ENCODE measurements at regions not wholly inside any gene's neighbourhood (a gene's known extent, or its start where the extent isn't known, plus 50 kb on each side); places are given as distances from the start of the nearest gene placed in this dataset.

DNA sequence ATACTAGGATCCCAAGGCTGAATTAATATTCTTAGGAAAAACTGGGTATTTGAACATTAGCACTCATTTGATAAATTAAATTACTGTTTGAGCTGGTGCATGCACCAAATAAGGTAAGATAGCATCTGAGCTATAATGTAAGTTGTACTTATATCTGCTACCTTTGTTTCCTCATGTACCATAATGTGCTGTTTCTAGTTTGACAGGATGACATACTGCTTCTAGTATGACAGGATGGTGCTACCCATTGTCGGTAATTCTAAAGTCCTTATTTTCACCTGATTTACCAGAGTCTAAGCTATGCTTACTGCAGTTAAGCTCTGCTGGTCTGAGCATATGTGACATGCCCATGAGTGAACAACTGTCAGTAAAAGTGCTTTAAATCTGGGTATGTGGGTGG lies 1017.5 kb upstream of the IGFBP7 start (continued):
- TF ChIP-seq RELA (IDR thresholded peaks at IDR 0.05; ENCODE audit: borderline replicate concordance, partially characterized antibody) (no peak), ELK1 (IDR thresholded peaks at IDR 0.05; ENCODE audit: low read depth, low read length) (no peak), MYB (IDR thresholded peaks at IDR 0.05; ENCODE audit: borderline replicate concordance, low read depth, low read length) (no peak), CHD2 (IDR thresholded peaks at IDR 0.05; ENCODE audit: borderline replicate concordance, low read depth, low read length) (no peak)
- TF ChIP-seq, protein P1, sequence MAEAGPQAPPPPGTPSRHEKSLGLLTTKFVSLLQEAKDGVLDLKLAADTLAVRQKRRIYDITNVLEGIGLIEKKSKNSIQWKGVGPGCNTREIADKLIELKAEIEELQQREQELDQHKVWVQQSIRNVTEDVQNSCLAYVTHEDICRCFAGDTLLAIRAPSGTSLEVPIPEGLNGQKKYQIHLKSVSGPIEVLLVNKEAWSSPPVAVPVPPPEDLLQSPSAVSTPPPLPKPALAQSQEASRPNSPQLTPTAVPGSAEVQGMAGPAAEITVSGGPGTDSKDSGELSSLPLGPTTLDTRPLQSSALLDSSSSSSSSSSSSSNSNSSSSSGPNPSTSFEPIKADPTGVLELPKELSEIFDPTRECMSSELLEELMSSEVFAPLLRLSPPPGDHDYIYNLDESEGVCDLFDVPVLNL (IDR thresholded peaks at IDR 0.05; ENCODE audit: low read depth, low read length) = no peak

DNA sequence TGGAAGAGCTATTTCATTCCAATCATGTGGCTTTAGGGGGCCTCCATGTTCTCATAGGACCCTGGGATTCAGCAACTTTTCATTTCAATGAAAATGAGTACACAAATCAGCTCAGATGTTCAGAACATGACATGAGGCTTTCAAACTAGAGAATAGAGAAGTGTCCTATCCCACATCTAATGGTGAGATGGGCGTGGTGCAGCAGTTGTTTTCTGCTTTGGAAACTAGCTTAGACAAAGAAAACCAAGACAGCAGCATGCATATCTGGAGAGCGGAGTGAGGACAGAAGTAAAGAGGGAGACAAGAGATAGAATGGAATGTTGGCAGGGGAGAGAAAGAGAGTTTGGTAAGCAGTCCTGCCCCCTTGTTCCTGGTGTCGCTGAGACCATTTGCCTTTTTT lies 1009.1 kb upstream of the IGFBP7 start:
- H3K4me2 ChIP-seq (ENCODE audit: control insufficient read depth, insufficient read depth) = no peak overlapping the region
- ChIA-PET RAD21 (ENCODE audit: unreplicated experiment) (interaction anchor here (0.7 kb wide), 1 partner anchor 16 kb away, joined by 3 read pairs; no protein-coding TSS in a partner anchor), SMC1A (ENCODE audit: uncharacterized antibody, unreplicated experiment) (no interaction called here), CTCF (interaction anchor here (1.5 kb wide), 1 partner anchor 8 kb away, joined by 4 read pairs; no protein-coding TSS in a partner anchor), POLR2A (no interaction called here)
- H3K79me2 ChIP-seq (ENCODE audit: control insufficient read depth, insufficient read depth, low read length) = no peaks in the 10 kb centered on the region
- H3K4me1 ChIP-seq (ENCODE audit: control insufficient read depth, insufficient read depth, low read length) = no peaks in the 10 kb centered on the region
- intact Hi-C loops (cut with micrococcal nuclease; ENCODE audit: unreplicated experiment) = no loop called here
- H4K20me1 ChIP-seq (ENCODE audit: control insufficient read depth, insufficient read depth) = no peaks in the 10 kb centered on the region
- no peak overlapping the region for H3K4me3 ChIP-seq
- H3K9me3 ChIP-seq (replicated peaks; ENCODE audit: control insufficient read depth, insufficient read depth, low read length) = no peaks in the 10 kb centered on the region
- no peak overlapping the region for H3K27ac ChIP-seq (ENCODE audit: control insufficient read depth, insufficient read depth)
- WGBS (ENCODE audit: insufficient coverage, insufficient replicate concordance, low lambda C conversion rate, missing lambda C conversion rate) = 39% methylated on average over 2 of the region's 3 CpGs
- DNase-seq (ENCODE audit: low read depth, low spot score) (no peak), FAIRE-seq (no peak), ATAC-seq (no peak)
- no peaks in the 10 kb centered on the region for H3K27me3 ChIP-seq (replicated peaks in 1 of 2; ENCODE audit: control insufficient read depth in 2 of 2, insufficient read depth in 2 of 2, low read length in 1 of 2)
- in situ Hi-C loops (cut with MboI) = no loop called here
- H3K36me3 ChIP-seq (ENCODE audit: control insufficient read depth in 2 of 2, insufficient read depth in 2 of 2, low read length in 1 of 2) = no peaks in the 10 kb centered on the region
- H2AFZ ChIP-seq (ENCODE audit: control insufficient read depth, low read depth, low read length) = no peak overlapping the region
- no peak overlapping the region for H3K9ac ChIP-seq (ENCODE audit: control insufficient read depth, insufficient read depth, low read length)
- no TSS peak for BruUV-seq (replicated peaks)
- TF ChIP-seq EZH2 (IDR thresholded peaks at IDR 0.05; ENCODE audit: borderline replicate concordance, control insufficient read depth, low read depth, low read length) (no peak), BMI1 (IDR thresholded peaks at IDR 0.05; ENCODE audit: borderline replicate concordance) (no peak), MYC (IDR thresholded peaks at IDR 0.05; ENCODE audit: insufficient read depth, insufficient read length, insufficient replicate concordance, low read length, severe bottlenecking) (no peak), MYB (IDR thresholded peaks at IDR 0.05; ENCODE audit: borderline replicate concordance, low read depth, low read length) (no peak), SIX5 (IDR thresholded peaks at IDR 0.05; ENCODE audit: low read depth, low read length, severe bottlenecking) (no peak), RBBP5 (conservative IDR thresholded peaks at IDR 0.05) (no peak), RAD51 (IDR thresholded peaks at IDR 0.05) (no peak)
- TF ChIP-seq, protein P2, sequence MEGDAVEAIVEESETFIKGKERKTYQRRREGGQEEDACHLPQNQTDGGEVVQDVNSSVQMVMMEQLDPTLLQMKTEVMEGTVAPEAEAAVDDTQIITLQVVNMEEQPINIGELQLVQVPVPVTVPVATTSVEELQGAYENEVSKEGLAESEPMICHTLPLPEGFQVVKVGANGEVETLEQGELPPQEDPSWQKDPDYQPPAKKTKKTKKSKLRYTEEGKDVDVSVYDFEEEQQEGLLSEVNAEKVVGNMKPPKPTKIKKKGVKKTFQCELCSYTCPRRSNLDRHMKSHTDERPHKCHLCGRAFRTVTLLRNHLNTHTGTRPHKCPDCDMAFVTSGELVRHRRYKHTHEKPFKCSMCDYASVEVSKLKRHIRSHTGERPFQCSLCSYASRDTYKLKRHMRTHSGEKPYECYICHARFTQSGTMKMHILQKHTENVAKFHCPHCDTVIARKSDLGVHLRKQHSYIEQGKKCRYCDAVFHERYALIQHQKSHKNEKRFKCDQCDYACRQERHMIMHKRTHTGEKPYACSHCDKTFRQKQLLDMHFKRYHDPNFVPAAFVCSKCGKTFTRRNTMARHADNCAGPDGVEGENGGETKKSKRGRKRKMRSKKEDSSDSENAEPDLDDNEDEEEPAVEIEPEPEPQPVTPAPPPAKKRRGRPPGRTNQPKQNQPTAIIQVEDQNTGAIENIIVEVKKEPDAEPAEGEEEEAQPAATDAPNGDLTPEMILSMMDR (IDR thresholded peaks at IDR 0.05 in 2 of 3, conservative IDR thresholded peaks at IDR 0.05 in 1 of 3; ENCODE audit: control insufficient read depth in 2 of 3, extremely low read depth in 1 of 3, insufficient read depth in 1 of 3, low read depth in 3 of 3, low read length in 3 of 3) = no peak
- TF ChIP-seq, protein P3, sequence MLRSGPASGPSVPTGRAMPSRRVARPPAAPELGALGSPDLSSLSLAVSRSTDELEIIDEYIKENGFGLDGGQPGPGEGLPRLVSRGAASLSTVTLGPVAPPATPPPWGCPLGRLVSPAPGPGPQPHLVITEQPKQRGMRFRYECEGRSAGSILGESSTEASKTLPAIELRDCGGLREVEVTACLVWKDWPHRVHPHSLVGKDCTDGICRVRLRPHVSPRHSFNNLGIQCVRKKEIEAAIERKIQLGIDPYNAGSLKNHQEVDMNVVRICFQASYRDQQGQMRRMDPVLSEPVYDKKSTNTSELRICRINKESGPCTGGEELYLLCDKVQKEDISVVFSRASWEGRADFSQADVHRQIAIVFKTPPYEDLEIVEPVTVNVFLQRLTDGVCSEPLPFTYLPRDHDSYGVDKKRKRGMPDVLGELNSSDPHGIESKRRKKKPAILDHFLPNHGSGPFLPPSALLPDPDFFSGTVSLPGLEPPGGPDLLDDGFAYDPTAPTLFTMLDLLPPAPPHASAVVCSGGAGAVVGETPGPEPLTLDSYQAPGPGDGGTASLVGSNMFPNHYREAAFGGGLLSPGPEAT (IDR thresholded peaks at IDR 0.05; ENCODE audit: low read depth) = no peak

All from GM12878 (cell line).